ENCODE measurements at regions not wholly inside any gene's neighbourhood (a gene's known extent, or its start where the extent isn't known, plus 50 kb on each side); places are given as distances from the start of the nearest gene placed in this dataset.

GRCh38 chr14:54329082-54329695 is 67.6 kb upstream of the CDKN3 start:
- WGBS (ENCODE audit: low lambda C conversion rate): 56% methylated on average over 11 of the region's 11 CpGs
- no peak overlapping the region for H3K4me3 ChIP-seq (ENCODE audit: low read depth in 2 of 2, low read length in 1 of 2)
- no peaks in the 10 kb centered on the region for H3K36me3 ChIP-seq (replicated peaks in 1 of 2; ENCODE audit: control insufficient read depth in 1 of 2, insufficient read depth in 2 of 2, low read length in 1 of 2)
- H3K9ac ChIP-seq: no peak overlapping the region
- H2AFZ ChIP-seq (ENCODE audit: low read depth): no peak overlapping the region
- POLR2A ChIA-PET: no interaction called here
- no peak overlapping the region for H3K27ac ChIP-seq (ENCODE audit: low read depth in 2 of 2, low read length in 1 of 2)
- H4K20me1 ChIP-seq (ENCODE audit: insufficient read depth): no peaks in the 10 kb centered on the region
- no peaks in the 10 kb centered on the region; the same call in 1 of the 2 replicates for H3K27me3 ChIP-seq (ENCODE audit: insufficient read depth)
- no peak overlapping the region for H3K4me2 ChIP-seq
- no peaks in the 10 kb centered on the region for H3K79me2 ChIP-seq (ENCODE audit: insufficient read depth)
- H3K4me1 ChIP-seq (ENCODE audit: control insufficient read depth in 1 of 2, insufficient read depth in 2 of 2, low read depth in 1 of 2, low read length in 1 of 2): no peaks in the 10 kb centered on the region
- TF ChIP-seq RFX5 (IDR thresholded peaks at IDR 0.05; ENCODE audit: low read length): no peak
- peak; percentile 52 for TF ChIP-seq RAD21 (IDR thresholded peaks at IDR 0.05; ENCODE audit: low read length)
- no peak for TF ChIP-seq YY1 (IDR thresholded peaks at IDR 0.05; ENCODE audit: low read depth)
- peak; percentile 17; the same call in 1 of the 2 replicates for TF ChIP-seq CTCF (IDR thresholded peaks at IDR 0.05)
- no peak for TF ChIP-seq REST (IDR thresholded peaks at IDR 0.05; ENCODE audit: low read depth, low read length)
- no peak for TF ChIP-seq ELF1 (IDR thresholded peaks at IDR 0.05)
- TF ChIP-seq MXI1 (IDR thresholded peaks at IDR 0.05; ENCODE audit: low read depth, low read length): no peak
- no peak for TF ChIP-seq RXRA (IDR thresholded peaks at IDR 0.05; ENCODE audit: borderline replicate concordance, low read depth)
- no peak for TF ChIP-seq USF2 (IDR thresholded peaks at IDR 0.05; ENCODE audit: borderline replicate concordance, low read depth, low read length)
- TF ChIP-seq PBX3 (IDR thresholded peaks at IDR 0.05): no peak
- no peak for TF ChIP-seq IRF3 (IDR thresholded peaks at IDR 0.05; ENCODE audit: low read depth, low read length)
- no peak for TF ChIP-seq EZH2phosphoT487 (IDR thresholded peaks at IDR 0.05; ENCODE audit: borderline replicate concordance, low read depth)
- TF ChIP-seq FOXJ3 (CRISPR knock-in tag; IDR thresholded peaks at IDR 0.05): no peak
- CTCF ChIA-PET: interaction anchor here (0.6 to 1.6 kb wide), 4 partner anchors 10 to 142 kb away, joined by 3 to 7 read pairs (median 3); no protein-coding TSS in a partner anchor
- no peaks in the 10 kb centered on the region for H3F3A ChIP-seq (replicated peaks; ENCODE audit: insufficient read depth)
- DNase-seq: no peak
- no peaks in the 10 kb centered on the region for H3K9me3 ChIP-seq
- no peaks in the 10 kb centered on the region; the same call in 1 of the 2 replicates for H3K9me2 ChIP-seq

Data from SK-N-SH (cell line).